Skeletal muscle satellite cell (primary cell): ENCODE measurements at regions not wholly inside any gene's neighbourhood (a gene's known extent, or its start where the extent isn't known, plus 50 kb on each side); places are given as distances from the start of the nearest gene placed in this dataset.
"Not testable (repeated sequence)": the region's sequence is repeated elsewhere in the genome, so short reads cannot be mapped to it uniquely, and the experiment has no call there.

Experiments
- H3K27me3 ChIP-seq: 2 replicates; pipeline ENCODE4 v1.7.0; 2013; ENCODE audit warnings: low read length; ENCODE audit not compliant: control insufficient read depth, insufficient read depth
- H3K36me3 ChIP-seq: 2 replicates; pipeline ENCODE4 v1.7.0; 2013; ENCODE audit warnings: mild to moderate bottlenecking, control low read depth, low read length; ENCODE audit not compliant: insufficient read depth
- H3K4me1 ChIP-seq: 2 replicates; pipeline ENCODE4 v1.7.0; 2013; ENCODE audit warnings: low read length; ENCODE audit not compliant: control insufficient read depth, insufficient read depth
- H3K4me2 ChIP-seq: 2 replicates; pipeline ENCODE4 v1.7.0; 2013; ENCODE audit warnings: mild to moderate bottlenecking, low read length
- H3K4me3 ChIP-seq: 2 replicates; pipeline ENCODE4 v1.7.0; 2013; ENCODE audit warnings: low read length
- H3K9ac ChIP-seq: 2 replicates; pipeline ENCODE4 v1.7.0; 2013; ENCODE audit warnings: mild to moderate bottlenecking, low read depth, low read length, moderate library complexity
- H3K9me3 ChIP-seq: replicated peaks from 2 replicates; pipeline ENCODE4 v1.7.0; 2013; ENCODE audit warnings: mild to moderate bottlenecking, control low read depth, low read length

DNA sequence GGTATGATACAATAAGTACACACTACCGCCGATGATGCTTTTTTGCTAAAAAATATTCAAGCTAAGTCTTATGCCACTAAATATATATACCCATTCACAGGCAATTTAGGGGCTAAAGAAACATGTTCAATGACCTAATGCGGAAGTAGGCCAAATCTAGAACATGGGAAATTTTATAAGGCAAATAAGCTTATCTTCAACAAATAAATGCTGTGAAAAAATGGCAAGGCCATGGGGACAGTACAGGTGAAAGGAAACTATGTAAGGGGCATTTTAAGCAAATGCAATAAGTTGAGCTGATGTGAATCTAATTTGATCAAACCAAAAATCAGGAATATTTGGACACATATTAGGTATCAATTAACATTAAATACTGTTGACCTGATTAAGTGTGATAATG lies 339.5 kb upstream of the EDIL3 start:
- Histone ChIP-seq H3K4me2 (no peak overlapping the region), H3K36me3 (no peaks in the 10 kb centered on the region), H3K4me1 (peaks cover 9% of the 10 kb centered on the region), H3K27me3 (no peaks in the 10 kb centered on the region), H3K9ac (no peak overlapping the region), H3K4me3 (no peak overlapping the region), H3K9me3 (no peaks in the 10 kb centered on the region)

GRCh38 chr5:84718377-84718776 lies 333.7 kb upstream of the EDIL3 start:
- Histone ChIP-seq H3K36me3 (no peaks in the 10 kb centered on the region), H3K9me3 (no peaks in the 10 kb centered on the region), H3K27me3 (no peaks in the 10 kb centered on the region), H3K4me3 (no peak overlapping the region), H3K9ac (no peak overlapping the region), H3K4me2 (no peak overlapping the region), H3K4me1 (no peaks in the 10 kb centered on the region)

- no peak overlapping the region for H3K4me2 ChIP-seq
- H3K9me3 ChIP-seq = no peaks in the 10 kb centered on the region
- no peaks in the 10 kb centered on the region for H3K27me3 ChIP-seq
- no peaks in the 10 kb centered on the region for H3K36me3 ChIP-seq
- no peak overlapping the region for H3K9ac ChIP-seq
- H3K4me1 ChIP-seq = no peaks in the 10 kb centered on the region
- H3K4me3 ChIP-seq = no peak overlapping the region
Observed at GRCh38 chr5:84715686-84716085, 331.0 kb upstream of the EDIL3 start.

DNA sequence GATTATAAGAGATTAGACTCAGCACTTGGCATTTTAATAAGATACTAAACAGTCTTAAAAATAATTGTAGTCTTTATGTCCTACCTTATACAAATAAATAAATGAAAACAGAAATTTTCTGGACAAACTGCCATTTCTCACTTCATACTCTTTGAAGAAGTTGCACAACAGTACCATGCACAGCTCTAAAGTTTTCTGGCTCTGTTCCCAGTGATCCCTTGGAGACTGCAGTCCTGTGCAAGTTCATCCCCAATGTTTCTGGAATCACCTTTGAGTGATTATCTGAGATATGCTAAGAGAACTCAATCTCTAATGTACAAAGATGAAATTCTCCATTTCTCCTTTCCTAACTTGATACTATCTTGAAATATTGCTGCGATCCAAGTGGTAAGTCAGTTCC lies 330.4 kb upstream of the EDIL3 start:
- H3K9me3 ChIP-seq = no peaks in the 10 kb centered on the region
- no peak overlapping the region for H3K4me3 ChIP-seq
- no peak overlapping the region for H3K9ac ChIP-seq
- H3K4me1 ChIP-seq = no peaks in the 10 kb centered on the region
- no peaks in the 10 kb centered on the region for H3K36me3 ChIP-seq
- no peaks in the 10 kb centered on the region for H3K27me3 ChIP-seq
- no peak overlapping the region for H3K4me2 ChIP-seq

GRCh38 chr5:84709075-84709474 lies 324.4 kb upstream of the EDIL3 start:
- no peak overlapping the region for H3K9ac ChIP-seq
- no peaks in the 10 kb centered on the region for H3K9me3 ChIP-seq
- no peak overlapping the region for H3K4me3 ChIP-seq
- H3K36me3 ChIP-seq = no peaks in the 10 kb centered on the region
- H3K27me3 ChIP-seq = no peaks in the 10 kb centered on the region
- no peaks in the 10 kb centered on the region for H3K4me1 ChIP-seq
- no peak overlapping the region for H3K4me2 ChIP-seq

GRCh38 chr5:84706678-84707641 lies 322.3 kb upstream of the EDIL3 start:
- H3K9me3 ChIP-seq = no peaks in the 10 kb centered on the region
- no peaks in the 10 kb centered on the region for H3K27me3 ChIP-seq
- H3K4me3 ChIP-seq = no peak overlapping the region
- no peak overlapping the region for H3K9ac ChIP-seq
- no peaks in the 10 kb centered on the region for H3K4me1 ChIP-seq
- H3K4me2 ChIP-seq = no peak overlapping the region
- no peaks in the 10 kb centered on the region for H3K36me3 ChIP-seq

DNA sequence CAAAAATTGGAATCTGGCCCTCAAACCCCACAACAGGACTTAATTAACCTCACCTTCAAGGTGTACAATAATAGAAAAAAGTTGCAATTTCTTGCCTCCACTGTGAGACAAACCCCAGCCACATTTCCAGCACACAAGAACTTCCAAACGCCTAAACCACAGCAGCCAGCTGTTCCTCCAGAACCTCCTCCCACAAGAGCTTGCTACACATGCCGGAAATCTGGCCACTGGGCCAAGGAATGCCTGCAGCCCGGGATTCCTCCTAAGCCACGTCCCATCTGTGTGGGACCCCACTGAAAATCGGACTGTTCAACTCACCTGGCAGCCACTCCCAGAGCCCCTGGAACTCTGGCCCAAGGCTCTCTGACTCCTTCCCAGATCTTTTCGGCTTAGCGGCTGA lies 315.9 kb upstream of the EDIL3 start:
- not testable (repeated sequence) for H3K4me1 ChIP-seq, H3K9me3 ChIP-seq, H3K36me3 ChIP-seq

DNA sequence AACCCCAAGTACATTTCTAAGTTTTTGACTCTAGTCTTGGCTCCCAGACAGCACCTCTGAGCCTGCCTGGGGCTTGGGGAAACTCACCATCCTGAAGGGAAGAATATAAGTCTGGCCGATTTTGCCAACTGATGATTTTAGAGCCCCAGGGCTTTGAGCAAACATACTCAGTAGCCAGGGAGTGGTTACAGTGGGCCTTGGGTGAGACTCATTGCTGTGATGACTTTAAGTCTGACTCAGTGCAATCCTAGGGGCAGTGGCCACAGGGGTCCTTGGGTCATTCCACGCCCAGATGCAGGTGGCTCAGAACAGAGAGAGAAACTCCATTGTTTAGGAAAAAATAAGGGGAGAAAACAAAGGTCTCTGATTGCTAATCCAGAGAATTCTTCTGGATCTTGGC lies 312.0 kb upstream of the EDIL3 start:
- no peaks in the 10 kb centered on the region for H3K27me3 ChIP-seq
- H3K4me3 ChIP-seq = no peak overlapping the region
- H3K36me3 ChIP-seq = no peaks in the 10 kb centered on the region
- no peak overlapping the region for H3K4me2 ChIP-seq
- no peak overlapping the region for H3K9ac ChIP-seq
- no peaks in the 10 kb centered on the region for H3K4me1 ChIP-seq
- H3K9me3 ChIP-seq = no peaks in the 10 kb centered on the region

More for the DNA sequence above, 315.9 kb upstream of the EDIL3 start:
- not testable (repeated sequence) for H3K4me3 ChIP-seq, H3K4me2 ChIP-seq, H3K9ac ChIP-seq, H3K27me3 ChIP-seq

DNA sequence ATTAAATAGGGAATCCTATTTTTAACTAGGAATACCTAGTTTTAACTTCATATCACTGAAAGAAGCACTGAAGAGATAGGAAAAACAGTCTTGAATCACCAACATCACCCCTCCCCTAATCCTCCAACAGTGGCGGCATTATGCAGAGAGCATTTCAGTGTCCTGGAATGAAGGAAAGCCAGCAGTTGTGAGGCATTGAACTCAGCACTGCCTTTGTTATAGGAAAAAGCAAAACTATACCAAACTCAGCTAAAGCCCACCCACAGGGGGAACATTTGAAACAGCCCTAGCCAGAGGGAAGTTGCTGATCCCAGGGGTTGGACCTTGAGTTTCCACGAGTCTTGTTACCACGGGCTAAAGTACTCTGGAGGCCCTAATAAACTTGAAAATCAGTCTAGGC lies 310.6 kb upstream of the EDIL3 start:
- no peaks in the 10 kb centered on the region for H3K4me1 ChIP-seq
- H3K4me3 ChIP-seq = no peak overlapping the region
- no peaks in the 10 kb centered on the region for H3K27me3 ChIP-seq

DNA sequence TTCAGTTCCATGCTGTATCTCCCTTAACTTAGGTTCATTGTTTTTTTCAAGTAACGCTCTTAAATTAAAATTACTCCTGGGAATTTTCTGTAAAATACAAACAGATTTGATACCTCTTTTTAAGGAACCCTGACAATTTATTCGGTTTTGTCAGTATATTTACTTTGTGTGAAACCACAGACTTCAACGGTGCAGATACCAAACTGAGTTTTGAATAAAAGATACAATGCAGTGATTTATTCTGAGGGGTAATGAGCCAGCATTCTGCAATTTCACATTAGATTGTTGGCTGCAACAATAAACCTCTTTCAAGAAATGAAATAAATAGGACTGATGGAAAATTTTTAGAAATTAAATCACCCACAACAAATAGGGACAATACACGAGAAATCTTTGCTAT lies 308.6 kb upstream of the EDIL3 start:
- Histone ChIP-seq H3K9me3 (no peaks in the 10 kb centered on the region), H3K9ac (no peak overlapping the region), H3K4me2 (no peak overlapping the region), H3K36me3 (no peaks in the 10 kb centered on the region), H3K4me3 (no peak overlapping the region), H3K27me3 (no peaks in the 10 kb centered on the region), H3K4me1 (no peaks in the 10 kb centered on the region)

More for the DNA sequence above, 310.6 kb upstream of the EDIL3 start:
- no peak overlapping the region for H3K9ac ChIP-seq
- H3K36me3 ChIP-seq = no peaks in the 10 kb centered on the region
- no peak overlapping the region for H3K4me2 ChIP-seq
- H3K9me3 ChIP-seq = no peaks in the 10 kb centered on the region

- no peaks in the 10 kb centered on the region for H3K27me3 ChIP-seq
- H3K4me1 ChIP-seq = no peaks in the 10 kb centered on the region
- no peak overlapping the region for H3K9ac ChIP-seq
- H3K36me3 ChIP-seq = no peaks in the 10 kb centered on the region
- no peaks in the 10 kb centered on the region for H3K9me3 ChIP-seq
- peak overlapping the region; percentile 12 for H3K4me2 ChIP-seq
- H3K4me3 ChIP-seq = no peak overlapping the region
Observed at GRCh38 chr5:84688566-84688965, 303.9 kb upstream of the EDIL3 start.
